ENCODE measurements at regions not wholly inside any gene's neighbourhood (a gene's known extent, or its start where the extent isn't known, plus 50 kb on each side); places are given as distances from the start of the nearest gene placed in this dataset.

DNA sequence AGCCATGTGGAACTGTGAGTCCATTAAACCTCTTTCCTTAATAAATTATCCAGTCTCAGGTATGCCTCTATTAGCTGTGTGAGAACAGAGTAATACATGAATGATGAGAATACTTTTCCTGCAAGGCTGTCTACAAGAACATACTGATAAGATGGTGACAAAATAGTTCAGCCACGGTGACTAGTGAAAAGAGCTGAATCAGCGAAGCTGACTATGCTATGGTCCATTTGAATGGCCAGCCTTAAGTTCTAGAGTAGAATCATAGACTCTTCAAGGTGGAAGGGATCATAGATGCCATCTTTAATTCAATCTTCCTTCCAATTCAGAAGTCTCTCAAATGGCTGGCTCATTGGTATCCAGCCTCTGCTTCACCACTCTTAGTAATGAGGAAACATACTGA, 163.3 kb downstream of the SPANXN1 start:
- TF ChIP-seq, protein P1, sequence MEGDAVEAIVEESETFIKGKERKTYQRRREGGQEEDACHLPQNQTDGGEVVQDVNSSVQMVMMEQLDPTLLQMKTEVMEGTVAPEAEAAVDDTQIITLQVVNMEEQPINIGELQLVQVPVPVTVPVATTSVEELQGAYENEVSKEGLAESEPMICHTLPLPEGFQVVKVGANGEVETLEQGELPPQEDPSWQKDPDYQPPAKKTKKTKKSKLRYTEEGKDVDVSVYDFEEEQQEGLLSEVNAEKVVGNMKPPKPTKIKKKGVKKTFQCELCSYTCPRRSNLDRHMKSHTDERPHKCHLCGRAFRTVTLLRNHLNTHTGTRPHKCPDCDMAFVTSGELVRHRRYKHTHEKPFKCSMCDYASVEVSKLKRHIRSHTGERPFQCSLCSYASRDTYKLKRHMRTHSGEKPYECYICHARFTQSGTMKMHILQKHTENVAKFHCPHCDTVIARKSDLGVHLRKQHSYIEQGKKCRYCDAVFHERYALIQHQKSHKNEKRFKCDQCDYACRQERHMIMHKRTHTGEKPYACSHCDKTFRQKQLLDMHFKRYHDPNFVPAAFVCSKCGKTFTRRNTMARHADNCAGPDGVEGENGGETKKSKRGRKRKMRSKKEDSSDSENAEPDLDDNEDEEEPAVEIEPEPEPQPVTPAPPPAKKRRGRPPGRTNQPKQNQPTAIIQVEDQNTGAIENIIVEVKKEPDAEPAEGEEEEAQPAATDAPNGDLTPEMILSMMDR (conservative IDR thresholded peaks at IDR 0.05; ENCODE audit: low read length) = no peak
- TF ChIP-seq EZH2phosphoT487 (IDR thresholded peaks at IDR 0.05; ENCODE audit: borderline replicate concordance) = no peak
